Astrocyte (in vitro differentiated cells and primary cell): ENCODE measurements at regions not wholly inside any gene's neighbourhood (a gene's known extent, or its start where the extent isn't known, plus 50 kb on each side); places are given as distances from the start of the nearest gene placed in this dataset.

Source experiments
- DNase-seq: peaks from one replicate; pipeline ENCODE4 v3.0.0-alpha.2; 2010; ENCODE audit warnings: low read depth
- FAIRE-seq: peaks from 2 replicates; lab custom pipeline; 2011; peaks lifted over from hg19 to GRCh38; lab: Jason Lieb, UNC
- H2AFZ ChIP-seq: 2 replicates; pipeline ENCODE4 v1.6.0; 2012; ENCODE audit warnings: low read depth, low read length, inconsistent platforms
- H3K27ac ChIP-seq: 2 replicates; pipeline ENCODE4 v1.5.1; 2011; ENCODE audit warnings: low read depth, low read length, inconsistent platforms
- H3K27me3 ChIP-seq: 2 replicates; pipeline ENCODE4 v1.6.0; 2011; ENCODE audit warnings: low read length, inconsistent platforms; ENCODE audit not compliant: insufficient read depth
- H3K36me3 ChIP-seq: 2 replicates; pipeline ENCODE4 v1.5.1; 2011; ENCODE audit warnings: low read length, inconsistent platforms; ENCODE audit not compliant: insufficient read depth
- H3K4me1 ChIP-seq: 2 replicates; pipeline ENCODE4 v1.5.1; 2011; ENCODE audit warnings: low read length, inconsistent platforms; ENCODE audit not compliant: insufficient read depth
- H3K4me2 ChIP-seq: 2 replicates; pipeline ENCODE4 v1.6.0; 2012; ENCODE audit warnings: low read length, inconsistent platforms
- H3K4me3 ChIP-seq: 2 replicates; pipeline ENCODE4 v1.5.1; 2011; ENCODE audit warnings: low read depth, mild to moderate bottlenecking, low read length, inconsistent platforms; ENCODE audit not compliant: insufficient read depth
- H3K79me2 ChIP-seq: 2 replicates; pipeline ENCODE4 v1.6.0; 2012; ENCODE audit warnings: mild to moderate bottlenecking, low read length, inconsistent platforms; ENCODE audit not compliant: insufficient read depth
- H3K9ac ChIP-seq: 2 replicates; pipeline ENCODE4 v1.6.0; 2012; ENCODE audit warnings: mild to moderate bottlenecking, low read length, inconsistent platforms
- H3K9me3 ChIP-seq: 2 replicates; pipeline ENCODE4 v1.5.1; 2012; ENCODE audit warnings: low read depth, mild to moderate bottlenecking, low read length, inconsistent platforms; ENCODE audit not compliant: insufficient read depth
- H4K20me1 ChIP-seq: 2 replicates; pipeline ENCODE4 v1.6.0; 2012; ENCODE audit warnings: low read length, inconsistent platforms; ENCODE audit not compliant: insufficient read depth
- H3K27ac Mint-ChIP-seq: one replicate; pipeline ENCODE4 v1.8.0; 2021; ENCODE audit warnings: mild to moderate bottlenecking, mixed read lengths; ENCODE audit not compliant: unreplicated experiment
- H3K27me3 Mint-ChIP-seq: one replicate; pipeline ENCODE4 v1.8.0; 2021; ENCODE audit warnings: low read depth, mixed read lengths; ENCODE audit not compliant: unreplicated experiment
- H3K36me3 Mint-ChIP-seq: one replicate; pipeline ENCODE4 v1.8.0; 2021; ENCODE audit warnings: low read depth, mixed read lengths; ENCODE audit not compliant: unreplicated experiment
- H3K4me1 Mint-ChIP-seq: one replicate; pipeline ENCODE4 v1.8.0; 2021; ENCODE audit warnings: low read depth, mixed read lengths; ENCODE audit not compliant: unreplicated experiment
- H3K4me3 Mint-ChIP-seq: one replicate; pipeline ENCODE4 v1.8.0; 2021; ENCODE audit warnings: mild to moderate bottlenecking, moderate library complexity, mixed read lengths; ENCODE audit not compliant: unreplicated experiment
- H3K9me3 Mint-ChIP-seq: one replicate; pipeline ENCODE4 v1.8.0; 2021; ENCODE audit warnings: mild to moderate bottlenecking, mixed read lengths; ENCODE audit not compliant: unreplicated experiment
- EZH2 ChIP-seq: IDR thresholded peaks from 2 replicates; pipeline ENCODE4 v1.6.1; 2012; ENCODE audit warnings: mild to moderate bottlenecking, low read length, inconsistent platforms; ENCODE audit not compliant: insufficient read depth
- TF ChIP-seq, protein P1 (sequence below): IDR thresholded peaks from 2 replicates; pipeline ENCODE4 v1.5.1; 2011; ENCODE audit warnings: low read depth, mild to moderate bottlenecking, inconsistent platforms, low read length, moderate library complexity; ENCODE audit not compliant: insufficient read depth

DNA sequence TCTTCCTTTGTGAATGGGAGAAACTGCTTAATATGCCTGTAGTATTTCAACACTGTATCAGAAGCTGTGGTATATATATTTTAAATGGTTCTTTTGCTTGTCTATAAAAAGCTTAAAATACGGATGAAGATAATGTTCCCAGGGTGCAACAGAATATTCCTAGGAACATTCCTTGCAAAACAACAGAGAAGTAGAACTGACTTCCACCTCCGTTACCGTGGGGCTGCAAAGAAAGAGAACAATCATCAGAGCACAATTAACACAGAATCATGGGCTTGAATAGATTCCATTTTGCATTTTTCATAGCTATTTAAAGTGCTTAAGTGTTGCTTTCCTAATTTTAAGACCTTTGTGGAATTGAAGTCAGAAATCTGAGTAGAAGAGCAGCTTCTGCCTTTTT lies 1227.7 kb downstream of the EFNB2 start:
- no peak for TF ChIP-seq EZH2
- TF ChIP-seq, protein P1, sequence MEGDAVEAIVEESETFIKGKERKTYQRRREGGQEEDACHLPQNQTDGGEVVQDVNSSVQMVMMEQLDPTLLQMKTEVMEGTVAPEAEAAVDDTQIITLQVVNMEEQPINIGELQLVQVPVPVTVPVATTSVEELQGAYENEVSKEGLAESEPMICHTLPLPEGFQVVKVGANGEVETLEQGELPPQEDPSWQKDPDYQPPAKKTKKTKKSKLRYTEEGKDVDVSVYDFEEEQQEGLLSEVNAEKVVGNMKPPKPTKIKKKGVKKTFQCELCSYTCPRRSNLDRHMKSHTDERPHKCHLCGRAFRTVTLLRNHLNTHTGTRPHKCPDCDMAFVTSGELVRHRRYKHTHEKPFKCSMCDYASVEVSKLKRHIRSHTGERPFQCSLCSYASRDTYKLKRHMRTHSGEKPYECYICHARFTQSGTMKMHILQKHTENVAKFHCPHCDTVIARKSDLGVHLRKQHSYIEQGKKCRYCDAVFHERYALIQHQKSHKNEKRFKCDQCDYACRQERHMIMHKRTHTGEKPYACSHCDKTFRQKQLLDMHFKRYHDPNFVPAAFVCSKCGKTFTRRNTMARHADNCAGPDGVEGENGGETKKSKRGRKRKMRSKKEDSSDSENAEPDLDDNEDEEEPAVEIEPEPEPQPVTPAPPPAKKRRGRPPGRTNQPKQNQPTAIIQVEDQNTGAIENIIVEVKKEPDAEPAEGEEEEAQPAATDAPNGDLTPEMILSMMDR = no peak
- Mint-ChIP-seq H3K27ac (no peak overlapping the region), H3K27me3 (no peaks in the 10 kb centered on the region), H3K4me3 (no peak overlapping the region), H3K36me3 (no peaks in the 10 kb centered on the region), H3K9me3 (peaks cover 3% of the 10 kb centered on the region), H3K4me1 (no peaks in the 10 kb centered on the region)
- no peak overlapping the region for H3K9ac ChIP-seq
- H2AFZ ChIP-seq = no peak overlapping the region
- DNase-seq (no peak), FAIRE-seq (no peak)
- H3K9me3 ChIP-seq = no peaks in the 10 kb centered on the region
- H3K27me3 ChIP-seq = no peaks in the 10 kb centered on the region
- H3K4me1 ChIP-seq = no peaks in the 10 kb centered on the region
- H3K27ac ChIP-seq = no peak overlapping the region
- no peaks in the 10 kb centered on the region for H3K79me2 ChIP-seq
- H3K4me2 ChIP-seq = no peak overlapping the region
- no peaks in the 10 kb centered on the region for H3K36me3 ChIP-seq
- no peak overlapping the region for H3K4me3 ChIP-seq
- no peaks in the 10 kb centered on the region for H4K20me1 ChIP-seq

DNA sequence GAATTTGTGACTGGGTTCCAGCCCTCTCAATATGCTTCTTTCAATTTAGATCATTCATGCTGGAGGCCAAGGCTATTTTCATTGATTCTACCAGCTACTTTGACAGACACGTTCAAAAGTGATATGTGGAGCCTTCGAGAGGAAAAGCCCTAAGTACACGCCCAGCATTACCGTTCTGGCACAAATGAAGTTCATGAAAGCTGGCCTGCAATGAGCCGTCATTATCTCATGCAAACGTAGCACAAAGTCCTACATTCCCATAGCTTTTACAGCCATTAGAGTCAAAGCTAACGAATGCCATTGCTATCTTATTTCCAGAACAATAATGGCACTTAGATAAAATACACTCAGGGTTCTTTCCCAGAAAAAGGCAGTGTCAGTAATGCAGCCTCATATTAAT lies 1237.6 kb downstream of the EFNB2 start:
- Histone ChIP-seq H3K36me3 (no peaks in the 10 kb centered on the region), H3K4me3 (no peak overlapping the region), H3K9me3 (no peaks in the 10 kb centered on the region), H3K79me2 (no peaks in the 10 kb centered on the region), H3K9ac (no peak overlapping the region), H3K27me3 (no peaks in the 10 kb centered on the region), H2AFZ (no peak overlapping the region), H3K4me2 (no peak overlapping the region), H3K4me1 (no peaks in the 10 kb centered on the region), H4K20me1 (no peaks in the 10 kb centered on the region), H3K27ac (no peak overlapping the region)
- Mint-ChIP-seq H3K9me3 (peaks cover 8% of the 10 kb centered on the region), H3K4me3 (no peak overlapping the region), H3K27ac (no peak overlapping the region), H3K4me1 (no peaks in the 10 kb centered on the region), H3K36me3 (no peaks in the 10 kb centered on the region), H3K27me3 (no peaks in the 10 kb centered on the region)
- DNase-seq (no peak), FAIRE-seq (no peak)
- TF ChIP-seq, protein P1 = no peak
- TF ChIP-seq EZH2 = no peak

- FAIRE-seq = no peak
- no peaks in the 10 kb centered on the region for H3K36me3 ChIP-seq
Observed at GRCh38 chr13:105291987-105292386, 1243.5 kb downstream of the EFNB2 start.

More at GRCh38 chr13:105291987-105292386, 1243.5 kb downstream of the EFNB2 start:
- Mint-ChIP-seq H3K36me3 (no peaks in the 10 kb centered on the region), H3K4me1 (no peaks in the 10 kb centered on the region), H3K9me3 (peaks cover 5% of the 10 kb centered on the region), H3K27ac (no peak overlapping the region), H3K4me3 (no peak overlapping the region), H3K27me3 (no peaks in the 10 kb centered on the region)
- no peak overlapping the region for H3K4me2 ChIP-seq
- H3K79me2 ChIP-seq = no peaks in the 10 kb centered on the region
- no peak overlapping the region for H3K27ac ChIP-seq
- no peaks in the 10 kb centered on the region for H3K4me1 ChIP-seq
- no peak overlapping the region for H2AFZ ChIP-seq
- TF ChIP-seq EZH2 = no peak
- TF ChIP-seq, protein P1 = no peak
- H3K9ac ChIP-seq = no peak overlapping the region
- no peak for DNase-seq
- no peaks in the 10 kb centered on the region for H3K27me3 ChIP-seq
- H4K20me1 ChIP-seq = no peaks in the 10 kb centered on the region
- no peak overlapping the region for H3K4me3 ChIP-seq
- H3K9me3 ChIP-seq = no peaks in the 10 kb centered on the region
